ENCODE measurements at regions not wholly inside any gene's neighbourhood (a gene's known extent, or its start where the extent isn't known, plus 50 kb on each side); places are given as distances from the start of the nearest gene placed in this dataset.

DNA sequence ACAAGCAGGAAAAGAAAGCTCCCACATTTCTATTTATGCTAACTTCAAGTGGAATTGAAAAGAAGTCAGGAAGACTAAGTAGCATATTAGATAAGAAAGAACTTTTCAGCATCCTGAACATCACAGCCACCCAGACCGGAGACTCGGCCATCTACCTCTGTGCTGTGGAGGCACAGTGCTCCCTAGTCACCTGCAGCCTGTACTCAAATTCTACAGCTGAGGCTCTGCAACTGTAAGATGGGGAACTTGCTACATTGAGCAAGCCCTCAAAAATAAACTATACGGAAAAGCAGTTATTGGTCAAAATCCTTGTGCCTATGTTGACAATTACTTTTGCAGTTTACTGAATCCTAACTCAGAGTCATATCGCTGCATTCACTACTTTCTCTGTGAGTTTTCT, 361.9 kb downstream of the DAD1 start:
- TF ChIP-seq KLF6 (CRISPR knock-in tag; IDR thresholded peaks at IDR 0.05) (no peak), KMT2A (CRISPR knock-in tag; IDR thresholded peaks at IDR 0.05) (no peak), MXI1 (IDR thresholded peaks at IDR 0.05; ENCODE audit: borderline replicate concordance, low read depth, low read length) (no peak), RORA (CRISPR knock-in tag; IDR thresholded peaks at IDR 0.05) (no peak), ZSCAN29 (CRISPR knock-in tag; conservative IDR thresholded peaks at IDR 0.05) (no peak), POLR2A (IDR thresholded peaks at IDR 0.05; ENCODE audit: insufficient read depth in 1 of 2, low read depth in 2 of 2, low read length in 2 of 2) (no peak), CHD2 (IDR thresholded peaks at IDR 0.05; ENCODE audit: low read depth, low read length) (no peak), TP53 (CRISPR knock-in tag; conservative IDR thresholded peaks at IDR 0.05) (no peak), SIN3A (IDR thresholded peaks at IDR 0.05; ENCODE audit: borderline replicate concordance, low read depth, low read length) (no peak), GABPA (IDR thresholded peaks at IDR 0.05; ENCODE audit: low read depth, low read length) (no peak), GABPA (CRISPR knock-in tag; IDR thresholded peaks at IDR 0.05; ENCODE audit: low read depth) (no peak), MBD4 (IDR thresholded peaks at IDR 0.05; ENCODE audit: borderline replicate concordance, low read length) (no peak)
- TF ChIP-seq, protein P1, sequence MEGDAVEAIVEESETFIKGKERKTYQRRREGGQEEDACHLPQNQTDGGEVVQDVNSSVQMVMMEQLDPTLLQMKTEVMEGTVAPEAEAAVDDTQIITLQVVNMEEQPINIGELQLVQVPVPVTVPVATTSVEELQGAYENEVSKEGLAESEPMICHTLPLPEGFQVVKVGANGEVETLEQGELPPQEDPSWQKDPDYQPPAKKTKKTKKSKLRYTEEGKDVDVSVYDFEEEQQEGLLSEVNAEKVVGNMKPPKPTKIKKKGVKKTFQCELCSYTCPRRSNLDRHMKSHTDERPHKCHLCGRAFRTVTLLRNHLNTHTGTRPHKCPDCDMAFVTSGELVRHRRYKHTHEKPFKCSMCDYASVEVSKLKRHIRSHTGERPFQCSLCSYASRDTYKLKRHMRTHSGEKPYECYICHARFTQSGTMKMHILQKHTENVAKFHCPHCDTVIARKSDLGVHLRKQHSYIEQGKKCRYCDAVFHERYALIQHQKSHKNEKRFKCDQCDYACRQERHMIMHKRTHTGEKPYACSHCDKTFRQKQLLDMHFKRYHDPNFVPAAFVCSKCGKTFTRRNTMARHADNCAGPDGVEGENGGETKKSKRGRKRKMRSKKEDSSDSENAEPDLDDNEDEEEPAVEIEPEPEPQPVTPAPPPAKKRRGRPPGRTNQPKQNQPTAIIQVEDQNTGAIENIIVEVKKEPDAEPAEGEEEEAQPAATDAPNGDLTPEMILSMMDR (CRISPR knock-in tag; IDR thresholded peaks at IDR 0.05) = no peak
- TF ChIP-seq, protein P2, sequence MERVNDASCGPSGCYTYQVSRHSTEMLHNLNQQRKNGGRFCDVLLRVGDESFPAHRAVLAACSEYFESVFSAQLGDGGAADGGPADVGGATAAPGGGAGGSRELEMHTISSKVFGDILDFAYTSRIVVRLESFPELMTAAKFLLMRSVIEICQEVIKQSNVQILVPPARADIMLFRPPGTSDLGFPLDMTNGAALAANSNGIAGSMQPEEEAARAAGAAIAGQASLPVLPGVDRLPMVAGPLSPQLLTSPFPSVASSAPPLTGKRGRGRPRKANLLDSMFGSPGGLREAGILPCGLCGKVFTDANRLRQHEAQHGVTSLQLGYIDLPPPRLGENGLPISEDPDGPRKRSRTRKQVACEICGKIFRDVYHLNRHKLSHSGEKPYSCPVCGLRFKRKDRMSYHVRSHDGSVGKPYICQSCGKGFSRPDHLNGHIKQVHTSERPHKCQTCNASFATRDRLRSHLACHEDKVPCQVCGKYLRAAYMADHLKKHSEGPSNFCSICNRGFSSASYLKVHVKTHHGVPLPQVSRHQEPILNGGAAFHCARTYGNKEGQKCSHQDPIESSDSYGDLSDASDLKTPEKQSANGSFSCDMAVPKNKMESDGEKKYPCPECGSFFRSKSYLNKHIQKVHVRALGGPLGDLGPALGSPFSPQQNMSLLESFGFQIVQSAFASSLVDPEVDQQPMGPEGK (CRISPR knock-in tag; IDR thresholded peaks at IDR 0.05) = no peak

All from HepG2 (cell line).